ENCODE measurements at regions not wholly inside any gene's neighbourhood (a gene's known extent, or its start where the extent isn't known, plus 50 kb on each side); places are given as distances from the start of the nearest gene placed in this dataset.
"Not testable (repeated sequence)": the region's sequence is repeated elsewhere in the genome, so short reads cannot be mapped to it uniquely, and the experiment has no call there.

GRCh38 chr6:58237124-58237523 is 919.7 kb downstream of the PRIM2 start:
- not testable (repeated sequence) for H3K27ac ChIP-seq (ENCODE audit: low read depth in 1 of 3, low read length in 2 of 3); H3K4me1 ChIP-seq (ENCODE audit: control insufficient read depth in 3 of 3, insufficient read depth in 2 of 3, low read depth in 1 of 3, low read length in 2 of 3); FAIRE-seq; DNase-seq; H3K9me3 ChIP-seq (ENCODE audit: control insufficient read depth in 2 of 2, insufficient read depth in 1 of 2, low read depth in 1 of 2, low read length in 1 of 2); H3K27me3 ChIP-seq (ENCODE audit: control insufficient read depth in 3 of 3, insufficient read depth in 3 of 3, low read length in 3 of 3); H3K36me3 ChIP-seq (ENCODE audit: control insufficient read depth in 3 of 3, insufficient read depth in 2 of 3, low read depth in 1 of 3, low read length in 3 of 3); H3K4me3 ChIP-seq (ENCODE audit: low read depth in 1 of 3, low read length in 3 of 3)
- WGBS, 3 donors, result 83 to 96% (median 92%) methylated on average over 1 of the region's 1 CpG

DNA sequence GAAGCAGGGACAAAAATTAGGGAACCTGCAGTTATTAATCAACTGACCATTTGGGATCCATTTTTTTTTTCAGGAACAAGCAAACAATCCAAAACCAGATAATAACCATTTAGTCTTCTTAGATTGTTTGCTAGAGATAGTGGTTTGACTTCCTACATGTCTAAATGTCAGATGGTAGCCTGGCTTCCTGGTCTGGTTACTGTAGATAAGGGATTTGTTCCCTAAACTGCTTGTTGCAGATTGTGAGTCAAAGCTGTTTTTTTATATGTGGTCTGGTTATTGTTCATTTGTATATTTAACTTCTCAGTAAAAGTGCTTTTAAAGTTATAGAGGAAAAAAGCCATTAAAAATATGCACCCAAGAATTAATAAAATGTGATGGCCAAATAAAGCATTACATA is 921.0 kb downstream of the PRIM2 start:
- FAIRE-seq; H3K27me3 ChIP-seq (ENCODE audit: control insufficient read depth in 3 of 3, insufficient read depth in 3 of 3, low read length in 3 of 3); H3K4me3 ChIP-seq (ENCODE audit: low read depth in 1 of 3, low read length in 3 of 3); H3K27ac ChIP-seq (ENCODE audit: low read depth in 1 of 3, low read length in 2 of 3); H3K36me3 ChIP-seq (ENCODE audit: control insufficient read depth in 3 of 3, insufficient read depth in 2 of 3, low read depth in 1 of 3, low read length in 3 of 3); H3K9me3 ChIP-seq (ENCODE audit: control insufficient read depth in 2 of 2, insufficient read depth in 1 of 2, low read depth in 1 of 2, low read length in 1 of 2); DNase-seq; H3K4me1 ChIP-seq (ENCODE audit: control insufficient read depth in 3 of 3, insufficient read depth in 2 of 3, low read depth in 1 of 3, low read length in 2 of 3): not testable (repeated sequence)

DNA sequence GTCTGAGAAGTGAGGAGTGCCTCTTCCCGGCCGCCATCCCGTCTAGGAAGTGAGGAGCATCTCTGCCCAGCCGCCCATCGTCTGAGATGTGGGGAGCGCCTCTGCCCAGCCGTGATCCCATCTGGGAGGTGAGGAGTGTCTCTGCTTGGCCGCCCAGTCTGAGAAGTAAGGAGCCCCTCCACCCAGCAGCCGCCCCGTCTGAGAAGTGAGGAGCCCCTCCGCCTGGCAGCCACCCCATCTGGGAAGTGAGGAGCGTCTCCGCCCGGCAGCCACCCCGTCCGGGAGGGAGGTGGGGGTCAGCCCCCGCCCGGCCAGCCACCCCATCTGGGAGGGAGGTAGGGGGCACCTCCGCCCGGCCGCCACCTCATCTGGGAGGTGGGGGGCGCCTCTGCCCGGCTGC is 940.2 kb downstream of the PRIM2 start:
- WGBS, 3 donors, result 87 to 92% (median 88%) methylated on average over 13 to 23 of the region's 23 CpGs
- not testable (repeated sequence) for DNase-seq; H3K4me3 ChIP-seq (ENCODE audit: low read depth in 1 of 3, low read length in 3 of 3); FAIRE-seq; H3K27ac ChIP-seq (ENCODE audit: low read depth in 1 of 3, low read length in 2 of 3); H3K36me3 ChIP-seq (ENCODE audit: control insufficient read depth in 3 of 3, insufficient read depth in 2 of 3, low read depth in 1 of 3, low read length in 3 of 3); H3K9me3 ChIP-seq (ENCODE audit: control insufficient read depth in 2 of 2, insufficient read depth in 1 of 2, low read depth in 1 of 2, low read length in 1 of 2); H3K27me3 ChIP-seq (ENCODE audit: control insufficient read depth in 3 of 3, insufficient read depth in 3 of 3, low read length in 3 of 3); H3K4me1 ChIP-seq (ENCODE audit: control insufficient read depth in 3 of 3, insufficient read depth in 2 of 3, low read depth in 1 of 3, low read length in 2 of 3)

DNA sequence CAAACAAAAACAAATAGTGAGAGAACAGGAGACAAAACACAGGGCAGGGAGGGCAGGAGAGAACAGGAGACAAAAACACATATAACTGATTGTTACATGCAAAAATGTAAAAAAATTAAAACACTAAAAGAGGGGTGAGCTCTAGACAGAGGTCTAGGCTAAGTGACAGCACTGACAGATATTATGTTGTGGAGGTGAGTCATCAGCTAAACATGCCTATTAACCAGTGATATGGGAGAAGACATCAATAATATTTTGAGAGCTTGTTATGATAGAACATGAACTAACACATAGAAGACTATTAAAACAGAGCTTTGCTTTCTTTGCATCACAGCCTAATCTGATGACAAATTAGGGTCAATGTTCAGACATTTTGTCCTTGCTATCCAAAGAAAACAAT is 972.7 kb downstream of the PRIM2 start:
- FAIRE-seq (no peak), DNase-seq (no peak)
- H3K36me3 ChIP-seq (ENCODE audit: control insufficient read depth in 3 of 3, insufficient read depth in 2 of 3, low read depth in 1 of 3, low read length in 3 of 3), result no peaks in the 10 kb centered on the region
- no peak overlapping the region for H3K27ac ChIP-seq (ENCODE audit: low read depth in 1 of 3, low read length in 2 of 3)
- no peaks in the 10 kb centered on the region for H3K27me3 ChIP-seq (ENCODE audit: control insufficient read depth in 3 of 3, insufficient read depth in 3 of 3, low read length in 3 of 3)
- no peak overlapping the region for H3K4me3 ChIP-seq (ENCODE audit: low read depth in 1 of 3, low read length in 3 of 3)
- H3K9me3 ChIP-seq (ENCODE audit: control insufficient read depth in 2 of 2, insufficient read depth in 1 of 2, low read depth in 1 of 2, low read length in 1 of 2), result peaks cover 0 to 4% of the 10 kb centered on the region in 2 donors
- H3K4me1 ChIP-seq (ENCODE audit: control insufficient read depth in 3 of 3, insufficient read depth in 2 of 3, low read depth in 1 of 3, low read length in 2 of 3), result no peaks in the 10 kb centered on the region

DNA sequence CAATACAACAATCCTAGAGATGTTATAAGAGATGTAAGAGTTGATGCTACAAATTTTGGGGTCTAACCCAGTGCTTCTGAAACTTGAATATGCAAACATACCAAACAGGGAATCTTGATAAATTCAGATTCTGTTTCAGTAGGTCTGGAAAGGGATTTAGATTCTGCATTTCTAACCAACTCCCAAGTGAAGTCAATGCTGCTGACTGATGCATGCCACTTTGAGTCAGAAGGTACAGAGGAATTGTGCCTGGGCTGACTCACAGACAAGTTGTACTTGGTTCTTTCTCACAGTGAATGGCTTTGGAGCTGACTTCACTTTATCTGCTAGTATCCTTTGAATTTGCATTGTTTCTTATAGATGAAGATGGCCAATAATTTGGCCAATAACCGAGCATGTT is 973.9 kb downstream of the PRIM2 start:
- WGBS, 3 donors, result 47 to 55% (median 51%) methylated on average over 1 of the region's 1 CpG
- not testable (repeated sequence) for DNase-seq; H3K4me1 ChIP-seq (ENCODE audit: control insufficient read depth in 3 of 3, insufficient read depth in 2 of 3, low read depth in 1 of 3, low read length in 2 of 3); FAIRE-seq; H3K27me3 ChIP-seq (ENCODE audit: control insufficient read depth in 3 of 3, insufficient read depth in 3 of 3, low read length in 3 of 3); H3K27ac ChIP-seq (ENCODE audit: low read depth in 1 of 3, low read length in 2 of 3); H3K36me3 ChIP-seq (ENCODE audit: control insufficient read depth in 3 of 3, insufficient read depth in 2 of 3, low read depth in 1 of 3, low read length in 3 of 3); H3K9me3 ChIP-seq (ENCODE audit: control insufficient read depth in 2 of 2, insufficient read depth in 1 of 2, low read depth in 1 of 2, low read length in 1 of 2); H3K4me3 ChIP-seq (ENCODE audit: low read depth in 1 of 3, low read length in 3 of 3)

GRCh38 chr6:58307901-58308300 is 990.5 kb downstream of the PRIM2 start:
- not testable (repeated sequence) for H3K27me3 ChIP-seq (ENCODE audit: control insufficient read depth in 3 of 3, insufficient read depth in 3 of 3, low read length in 3 of 3); H3K4me1 ChIP-seq (ENCODE audit: control insufficient read depth in 3 of 3, insufficient read depth in 2 of 3, low read depth in 1 of 3, low read length in 2 of 3); H3K9me3 ChIP-seq (ENCODE audit: control insufficient read depth in 2 of 2, insufficient read depth in 1 of 2, low read depth in 1 of 2, low read length in 1 of 2); H3K27ac ChIP-seq (ENCODE audit: low read depth in 1 of 3, low read length in 2 of 3); H3K4me3 ChIP-seq (ENCODE audit: low read depth in 1 of 3, low read length in 3 of 3); DNase-seq; FAIRE-seq; H3K36me3 ChIP-seq (ENCODE audit: control insufficient read depth in 3 of 3, insufficient read depth in 2 of 3, low read depth in 1 of 3, low read length in 3 of 3)

- H3K9me3 ChIP-seq (ENCODE audit: control insufficient read depth in 2 of 2, insufficient read depth in 1 of 2, low read depth in 1 of 2, low read length in 1 of 2); H3K4me3 ChIP-seq (ENCODE audit: low read depth in 1 of 3, low read length in 3 of 3); H3K27ac ChIP-seq (ENCODE audit: low read depth in 1 of 3, low read length in 2 of 3); H3K27me3 ChIP-seq (ENCODE audit: control insufficient read depth in 3 of 3, insufficient read depth in 3 of 3, low read length in 3 of 3); FAIRE-seq; DNase-seq; H3K4me1 ChIP-seq (ENCODE audit: control insufficient read depth in 3 of 3, insufficient read depth in 2 of 3, low read depth in 1 of 3, low read length in 2 of 3); H3K36me3 ChIP-seq (ENCODE audit: control insufficient read depth in 3 of 3, insufficient read depth in 2 of 3, low read depth in 1 of 3, low read length in 3 of 3): not testable (repeated sequence)
These were observed 1014.7 kb downstream of the PRIM2 start for GRCh38 chr6:58332108-58332507.

DNA sequence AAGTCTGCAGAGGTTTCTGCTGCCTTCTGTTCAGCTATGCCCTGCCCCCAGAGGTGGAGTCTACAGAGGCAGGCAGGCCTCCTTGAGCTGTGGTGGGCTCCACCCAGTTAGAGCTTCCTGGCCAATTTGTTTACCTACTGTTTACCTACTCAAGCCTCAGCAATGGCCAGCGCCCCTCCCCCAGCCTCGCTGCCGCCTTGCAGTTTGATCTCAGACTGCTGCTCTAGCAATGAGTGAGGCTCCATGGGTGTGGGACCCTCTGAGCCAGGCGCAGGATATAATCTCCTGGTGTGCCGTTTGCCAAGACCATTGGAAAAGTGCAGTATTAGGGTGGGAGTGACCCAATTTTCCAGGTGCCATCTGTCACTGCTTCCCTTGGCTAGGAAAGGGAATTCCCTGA is 1024.9 kb downstream of the PRIM2 start:
- not testable (repeated sequence) for H3K36me3 ChIP-seq (ENCODE audit: control insufficient read depth in 3 of 3, insufficient read depth in 2 of 3, low read depth in 1 of 3, low read length in 3 of 3); H3K27me3 ChIP-seq (ENCODE audit: control insufficient read depth in 3 of 3, insufficient read depth in 3 of 3, low read length in 3 of 3); H3K27ac ChIP-seq (ENCODE audit: low read depth in 1 of 3, low read length in 2 of 3); FAIRE-seq; H3K4me3 ChIP-seq (ENCODE audit: low read depth in 1 of 3, low read length in 3 of 3); H3K4me1 ChIP-seq (ENCODE audit: control insufficient read depth in 3 of 3, insufficient read depth in 2 of 3, low read depth in 1 of 3, low read length in 2 of 3); DNase-seq
- H3K9me3 ChIP-seq (ENCODE audit: control insufficient read depth in 2 of 2, insufficient read depth in 1 of 2, low read depth in 1 of 2, low read length in 1 of 2), result peaks cover 0 to 11% of the 10 kb centered on the region in 2 donors
- WGBS, 3 donors, result 83 to 91% (median 87%) methylated on average over 5 of the region's 5 CpGs

- not testable (repeated sequence) for H3K27me3 ChIP-seq (ENCODE audit: control insufficient read depth in 3 of 3, insufficient read depth in 3 of 3, low read length in 3 of 3); H3K4me1 ChIP-seq (ENCODE audit: control insufficient read depth in 3 of 3, insufficient read depth in 2 of 3, low read depth in 1 of 3, low read length in 2 of 3); DNase-seq; H3K9me3 ChIP-seq (ENCODE audit: control insufficient read depth in 2 of 2, insufficient read depth in 1 of 2, low read depth in 1 of 2, low read length in 1 of 2); H3K4me3 ChIP-seq (ENCODE audit: low read depth in 1 of 3, low read length in 3 of 3); FAIRE-seq; H3K36me3 ChIP-seq (ENCODE audit: control insufficient read depth in 3 of 3, insufficient read depth in 2 of 3, low read depth in 1 of 3, low read length in 3 of 3); H3K27ac ChIP-seq (ENCODE audit: low read depth in 1 of 3, low read length in 2 of 3)
- 77 to 79% (median 79%) methylated on average over 2 of the region's 2 CpGs for WGBS, 3 donors
These were observed 1030.1 kb downstream of the PRIM2 start for GRCh38 chr6:58347534-58347933.
